B cell (primary cell): ENCODE measurements at regions not wholly inside any gene's neighbourhood (a gene's known extent, or its start where the extent isn't known, plus 50 kb on each side); places are given as distances from the start of the nearest gene placed in this dataset.

ENCODE experiments used
- ATAC-seq: fragments of 200-7000 bp; cut with Tn5 transposase; one replicate; pipeline ENCODE4 v1.10.0; 2021; ENCODE audit warnings: low read depth, mild to moderate bottlenecking, moderate number of reproducible peaks, moderate library complexity
- CTCF ChIA-PET: fragments of 350-600 bp; sonication (Branson Sonifier 250); formaldehyde crosslinking; loops from one replicate; lab custom pipeline; 2021; ENCODE audit warnings: antibody characterized with exemption, inconsistent platforms; lab: Charles Lee
- POLR2A ChIA-PET: fragments of 350-600 bp; sonication (Branson Sonifier 250); formaldehyde crosslinking; loops from one replicate; lab custom pipeline; 2021; ENCODE audit warnings: antibody characterized with exemption; lab: Charles Lee
- DNase-seq: peaks from one replicate; pipeline ENCODE4 v3.0.0; 2013
- H2AFZ ChIP-seq: 2 replicates; pipeline ENCODE4 v1.6.1; 2012; ENCODE audit warnings: mild to moderate bottlenecking, low read depth, low read length; ENCODE audit not compliant: insufficient read depth, poor library complexity, severe bottlenecking
- H3K27ac ChIP-seq, 2 donors: 1 replicate in 1 of 2; 2 replicates in 1 of 2; pipeline ENCODE4 v1.5.1; 2012 to 2013; ENCODE audit warnings: low read length in 2 of 2, mild to moderate bottlenecking in 2 of 2, moderate library complexity in 1 of 2
- H3K27me3 ChIP-seq, 4 experiments: fragments of 200-600 bp in 1 of 4; sonication (generic) in 1 of 4; replicated peaks in 1 of 4; 1 replicate in 2 of 4; 2 replicates in 2 of 4; pipeline versions ENCODE4 v1.6.1 to v1.7.0; 2013 to 2016; ENCODE audit warnings: low read length in 3 of 4, mild to moderate bottlenecking in 2 of 4, mixed read lengths in 1 of 4, moderate library complexity in 1 of 4; ENCODE audit not compliant: insufficient read depth in 4 of 4, control insufficient read depth in 3 of 4; ENCODE audit errors: control extremely low read depth in 1 of 4
- H3K36me3 ChIP-seq, 2 experiments: replicated peaks in 1 of 2; 1 replicate in 1 of 2; 2 replicates in 1 of 2; pipeline versions ENCODE4 v1.6.1 to v1.7.1; 2013; ENCODE audit warnings: low read length in 1 of 2; ENCODE audit not compliant: insufficient read depth in 2 of 2, control insufficient read depth in 1 of 2; ENCODE audit errors: control extremely low read depth in 1 of 2, extremely low read depth in 1 of 2
- H3K4me1 ChIP-seq, 2 donors: fragments of 200-600 bp in 1 of 2; sonication (generic) in 1 of 2; 1 replicate in 1 of 2; 2 replicates in 1 of 2; pipeline versions ENCODE4 v1.5.1 to v1.6.1; 2013 to 2017; ENCODE audit warnings: low read length in 2 of 2; ENCODE audit not compliant: control insufficient read depth in 2 of 2, insufficient read depth in 2 of 2
- H3K4me2 ChIP-seq: replicated peaks from 2 replicates; pipeline ENCODE3; 2012; ENCODE audit warnings: mild to moderate bottlenecking, low read depth, low read length; ENCODE audit not compliant: poor library complexity, severe bottlenecking
- H3K4me3 ChIP-seq, 5 experiments: fragments of 200-600 bp in 1 of 5; sonication (generic) in 1 of 5; 1 replicate in 3 of 5; 2 replicates in 2 of 5; pipeline versions ENCODE4 v1.5.1 to v1.7.0; 2011 to 2016; ENCODE audit warnings: low read length in 4 of 5, mild to moderate bottlenecking in 4 of 5, low read depth in 2 of 5, control low read depth in 1 of 5, moderate library complexity in 1 of 5; ENCODE audit not compliant: insufficient read depth in 1 of 5; ENCODE audit errors: control extremely low read depth in 1 of 5, extremely low read depth in 1 of 5
- H3K79me2 ChIP-seq: fragments of 200-600 bp; sonication (generic); one replicate; pipeline ENCODE4 v1.6.0; 2016; ENCODE audit warnings: low read length; ENCODE audit not compliant: control insufficient read depth, insufficient read depth
- H3K9ac ChIP-seq: fragments of 200-600 bp; sonication (generic); 2 replicates; pipeline ENCODE4 v1.6.1; 2017; ENCODE audit warnings: mild to moderate bottlenecking, low read length, moderate library complexity
- H3K9me3 ChIP-seq, 3 donors: one replicate each; pipeline versions ENCODE4 v1.6.1 to v1.7.1; 2013; ENCODE audit warnings: low read length in 2 of 3; ENCODE audit not compliant: control insufficient read depth in 2 of 3, insufficient read depth in 1 of 3; ENCODE audit errors: control extremely low read depth in 1 of 3
- H4K20me1 ChIP-seq: 2 replicates; pipeline ENCODE4 v1.6.0; 2012; ENCODE audit warnings: mild to moderate bottlenecking, low read length; ENCODE audit not compliant: insufficient read depth, control insufficient read depth, poor library complexity, severe bottlenecking
- H3K27ac Mint-ChIP-seq: one replicate; pipeline ENCODE4 v1.8.0; 2021; ENCODE audit warnings: mixed read lengths
- H3K27me3 Mint-ChIP-seq: one replicate; pipeline ENCODE4 v1.8.0; 2021; ENCODE audit warnings: mixed read lengths
- H3K4me1 Mint-ChIP-seq: one replicate; pipeline ENCODE4 v1.8.0; 2021; ENCODE audit warnings: mixed read lengths
- H3K4me3 Mint-ChIP-seq: one replicate; pipeline ENCODE4 v1.8.0; 2021; ENCODE audit warnings: mixed read lengths
- H3K9me3 Mint-ChIP-seq: one replicate; pipeline ENCODE4 v1.8.0; 2022; ENCODE audit warnings: mixed read lengths; ENCODE audit not compliant: insufficient read depth
- CTCF ChIP-seq: fragments of 200-600 bp; IDR thresholded peaks from one replicate; pipeline ENCODE4 v1.8.0; 2022; ENCODE audit warnings: antibody characterized with exemption, mild to moderate bottlenecking
- EZH2 ChIP-seq: IDR thresholded peaks from 2 replicates; pipeline ENCODE4 v1.6.1; 2012; ENCODE audit warnings: borderline replicate concordance, low read depth, mild to moderate bottlenecking, moderate library complexity, low read length; ENCODE audit not compliant: insufficient read depth, poor library complexity, severe bottlenecking
- WGBS: methylation state at CpG from one replicate; pipeline ENCODE4 v1.1.5; 2013; ENCODE audit warnings: missing lambda C conversion rate; ENCODE audit not compliant: insufficient coverage; 5-methylcytosine and 5-hydroxymethylcytosine counted together
- intact Hi-C: fragments of 100-400 bp; cut with micrococcal nuclease; formaldehyde crosslinking; loops from one replicate; pipeline ENCODE4 v1.10.0; 2022

- H2AFZ ChIP-seq = no peak overlapping the region
- ATAC-seq (no peak), DNase-seq (no peak)
- H3K4me1 Mint-ChIP-seq = no peaks in the 10 kb centered on the region
- H3K27me3 Mint-ChIP-seq = no peaks in the 10 kb centered on the region
- H3K4me2 ChIP-seq = no peak overlapping the region
- TF ChIP-seq EZH2 (no peak), CTCF (no peak)
- H3K27ac Mint-ChIP-seq = no peak overlapping the region
- no CpG with 5 or more reads among the region's 1 CpG for WGBS
- intact Hi-C loops = no loop called here
- H3K36me3 ChIP-seq = no peaks in the 10 kb centered on the region
- ChIA-PET POLR2A (no interaction called here), CTCF (no interaction called here)
- peaks cover 0 to 3% (median 0%) of the 10 kb centered on the region in 3 donors for H3K9me3 ChIP-seq
- no peaks in the 10 kb centered on the region for H3K27me3 ChIP-seq
- H4K20me1 ChIP-seq = no peaks in the 10 kb centered on the region
- H3K9ac ChIP-seq = no peak overlapping the region
- H3K79me2 ChIP-seq = no peaks in the 10 kb centered on the region
- H3K4me3 Mint-ChIP-seq = no peak overlapping the region
- H3K4me1 ChIP-seq = no peaks in the 10 kb centered on the region
- no peaks in the 10 kb centered on the region for H3K9me3 Mint-ChIP-seq
- no peak overlapping the region for H3K27ac ChIP-seq
- H3K4me3 ChIP-seq = no peak overlapping the region
Observed at GRCh38 chr2:76075126-76075525, 364.4 kb upstream of the GCFC2 start.

DNA sequence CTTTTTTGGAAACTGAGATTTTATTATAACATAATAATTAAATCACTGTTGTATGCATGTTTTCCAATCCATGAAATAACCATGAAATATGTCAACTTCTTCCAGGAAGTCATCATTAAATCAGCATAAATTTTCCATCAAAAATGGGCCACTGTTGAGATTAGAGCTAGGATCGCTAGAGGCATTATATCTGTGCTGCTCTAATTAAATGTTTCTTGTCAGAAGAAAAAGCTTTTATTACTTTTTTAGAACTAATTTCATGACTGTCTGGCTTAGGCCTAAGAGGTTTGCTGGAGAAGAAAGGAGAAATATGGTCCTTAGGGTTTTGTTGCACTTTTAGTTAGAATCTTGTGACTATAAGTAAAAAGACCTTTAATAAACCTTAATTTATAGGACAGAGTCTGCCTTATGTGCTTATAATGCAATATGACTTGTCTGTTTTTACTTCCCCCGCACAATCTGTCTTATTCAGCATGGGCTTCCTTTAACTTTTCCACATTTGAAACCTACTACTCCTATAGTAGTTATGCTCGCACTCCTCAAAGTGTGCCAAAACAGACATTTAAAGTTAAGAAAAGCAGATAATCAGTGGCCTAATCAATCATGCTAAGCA, 363.4 kb upstream of the GCFC2 start:
- no peak overlapping the region for H3K9ac ChIP-seq
- H3K27ac ChIP-seq = no peak overlapping the region
- ChIA-PET POLR2A (no interaction called here), CTCF (no interaction called here)
- H3K4me3 ChIP-seq = no peak overlapping the region
- H3K9me3 ChIP-seq = peaks cover 0 to 3% (median 0%) of the 10 kb centered on the region in 3 donors
- ATAC-seq = no peak
- Mint-ChIP-seq H3K27me3 (no peaks in the 10 kb centered on the region), H3K4me1 (no peaks in the 10 kb centered on the region), H3K27ac (no peak overlapping the region), H3K4me3 (no peak overlapping the region), H3K9me3 (peaks cover under 1% of the 10 kb centered on the region)
- no peaks in the 10 kb centered on the region for H3K4me1 ChIP-seq
- no peaks in the 10 kb centered on the region for H3K27me3 ChIP-seq
- H2AFZ ChIP-seq = no peak overlapping the region
- TF ChIP-seq EZH2 (no peak), CTCF (no peak)
- no peaks in the 10 kb centered on the region for H3K36me3 ChIP-seq
- no peak overlapping the region for H3K4me2 ChIP-seq
- intact Hi-C loops = no loop called here
- no peaks in the 10 kb centered on the region for H3K79me2 ChIP-seq
- WGBS = 100% methylated on average over 1 of the region's 3 CpGs
- no peak for DNase-seq
- H4K20me1 ChIP-seq = no peaks in the 10 kb centered on the region
